ENCODE measurements at regions not wholly inside any gene's neighbourhood (a gene's known extent, or its start where the extent isn't known, plus 50 kb on each side); places are given as distances from the start of the nearest gene placed in this dataset.

DNA sequence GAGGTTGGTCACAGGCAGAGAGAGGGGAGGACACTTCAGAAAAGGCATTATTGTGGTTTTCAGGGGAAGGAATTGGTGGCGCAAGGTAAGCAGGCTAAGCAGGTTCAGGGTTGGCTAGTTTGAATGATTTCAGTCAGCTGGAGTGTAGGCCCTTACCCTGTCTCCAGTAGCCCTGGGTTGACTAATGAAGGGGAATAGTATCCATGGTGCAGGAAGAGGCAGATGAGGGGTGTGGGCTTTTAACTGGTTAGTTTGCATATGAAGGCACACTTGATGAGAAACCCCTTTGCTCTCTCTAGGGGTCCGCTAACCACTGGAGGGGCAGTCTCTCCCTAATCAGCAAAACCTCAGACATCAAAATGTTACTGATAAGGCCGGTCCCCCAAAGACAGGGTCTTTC, 249.7 kb downstream of the AASDHPPT start:
- no TSS peak for BruUV-seq (replicated peaks)
- H3K27me3 ChIP-seq (ENCODE audit: insufficient read depth, low read length) = no peaks in the 10 kb centered on the region; the same call in 1 of the 2 replicates
- DNase-seq (ENCODE audit: low read depth, low spot score) (no peak), ATAC-seq (no peak)
- H3K9me2 ChIP-seq (ENCODE audit: insufficient read depth) = no peaks in the 10 kb centered on the region
- H3K79me2 ChIP-seq (ENCODE audit: insufficient read depth, low read length) = no peaks in the 10 kb centered on the region
- H3K4me2 ChIP-seq (ENCODE audit: low read length) = no peak overlapping the region
- no peaks in the 10 kb centered on the region for H3K36me3 ChIP-seq (ENCODE audit: control insufficient read depth in 1 of 2, insufficient read depth in 2 of 2, low read length in 2 of 2)
- H3K4me1 ChIP-seq (ENCODE audit: control insufficient read depth in 1 of 2, insufficient read depth in 2 of 2, low read length in 2 of 2) = no peaks in the 10 kb centered on the region
- H4K20me1 ChIP-seq (ENCODE audit: insufficient read depth) = no peaks in the 10 kb centered on the region
- intact Hi-C loops (cut with micrococcal nuclease) = no loop called here
- H3K27ac ChIP-seq (ENCODE audit: low read depth, low read length) = no peak overlapping the region
- no peak overlapping the region for H3K9ac ChIP-seq (ENCODE audit: low read length)
- TF ChIP-seq, protein P1, sequence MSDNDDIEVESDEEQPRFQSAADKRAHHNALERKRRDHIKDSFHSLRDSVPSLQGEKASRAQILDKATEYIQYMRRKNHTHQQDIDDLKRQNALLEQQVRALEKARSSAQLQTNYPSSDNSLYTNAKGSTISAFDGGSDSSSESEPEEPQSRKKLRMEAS (IDR thresholded peaks at IDR 0.05) = no peak
- no peak for TF ChIP-seq CEBPB (IDR thresholded peaks at IDR 0.05; ENCODE audit: low read depth)
- no peak for TF ChIP-seq EGR1 (IDR thresholded peaks at IDR 0.05; ENCODE audit: low read depth)
- H3K4me3 ChIP-seq (replicated peaks in 1 of 2; ENCODE audit: low read depth in 1 of 2, low read length in 2 of 2) = no peak overlapping the region
- ChIA-PET RAD21 (ENCODE audit: low non-redundant PET in 1 of 2, low total read pairs in 2 of 2, uncharacterized antibody in 2 of 2, unreplicated experiment in 2 of 2) (no interaction called here), CTCF (no interaction called here), POLR2A (no interaction called here)
- H3K9me3 ChIP-seq (ENCODE audit: control insufficient read depth in 1 of 2, insufficient read depth in 1 of 2, low read depth in 1 of 2, low read length in 2 of 2) = no peaks in the 10 kb centered on the region
- H2AFZ ChIP-seq (ENCODE audit: low read depth, low read length, poor library complexity, severe bottlenecking) = no peak overlapping the region

DNA sequence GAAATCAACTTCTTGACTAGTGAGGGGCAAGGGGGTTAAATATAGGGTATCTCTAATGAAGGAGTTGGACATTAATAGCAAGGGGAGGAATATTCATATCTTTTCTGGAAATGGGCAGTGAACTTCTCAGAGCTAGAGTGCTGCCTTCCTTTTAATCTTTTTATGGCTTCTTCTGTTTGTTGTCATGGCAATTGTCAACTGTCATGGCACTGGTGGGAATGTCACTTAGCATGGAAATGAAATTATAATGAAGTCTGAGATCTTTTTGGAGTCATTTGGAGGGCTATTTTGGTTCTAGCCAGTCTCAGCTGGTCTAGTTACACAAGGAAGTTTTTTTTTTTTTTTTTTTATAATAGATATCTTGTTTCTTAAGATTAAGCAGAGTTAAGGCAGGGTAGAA, 250.2 kb downstream of the AASDHPPT start:
- H2AFZ ChIP-seq (ENCODE audit: low read depth, low read length, poor library complexity, severe bottlenecking) = no peak overlapping the region
- no peaks in the 10 kb centered on the region for H3K4me1 ChIP-seq (ENCODE audit: control insufficient read depth in 1 of 2, insufficient read depth in 2 of 2, low read length in 2 of 2)
- no peaks in the 10 kb centered on the region for H3K9me2 ChIP-seq (ENCODE audit: insufficient read depth)
- H3K9me3 ChIP-seq (ENCODE audit: control insufficient read depth in 1 of 2, insufficient read depth in 1 of 2, low read depth in 1 of 2, low read length in 2 of 2) = no peaks in the 10 kb centered on the region
- H3K36me3 ChIP-seq (ENCODE audit: control insufficient read depth in 1 of 2, insufficient read depth in 2 of 2, low read length in 2 of 2) = no peaks in the 10 kb centered on the region
- POLR2A ChIA-PET = no interaction called here
- no peak overlapping the region for H3K9ac ChIP-seq (ENCODE audit: low read length)
- CTCF ChIA-PET = no interaction called here
- no peaks in the 10 kb centered on the region for H4K20me1 ChIP-seq (ENCODE audit: insufficient read depth)
- H3K4me3 ChIP-seq (replicated peaks in 1 of 2; ENCODE audit: low read depth in 1 of 2, low read length in 2 of 2) = no peak overlapping the region
- no peak overlapping the region for H3K27ac ChIP-seq (ENCODE audit: low read depth, low read length)
- H3K79me2 ChIP-seq (ENCODE audit: insufficient read depth, low read length) = no peaks in the 10 kb centered on the region
- no peak overlapping the region for H3K4me2 ChIP-seq (ENCODE audit: low read length)
- ATAC-seq = no peak
- intact Hi-C loops (cut with micrococcal nuclease) = no loop called here
- no TSS peak for BruUV-seq (replicated peaks)
- no peaks in the 10 kb centered on the region; the same call in 1 of the 2 replicates for H3K27me3 ChIP-seq (ENCODE audit: insufficient read depth, low read length)
- RAD21 ChIA-PET (ENCODE audit: low non-redundant PET in 1 of 2, low total read pairs in 2 of 2, uncharacterized antibody in 2 of 2, unreplicated experiment in 2 of 2) = no interaction called here
- no peak for DNase-seq (ENCODE audit: low read depth, low spot score)
- TF ChIP-seq FOSL1 (IDR thresholded peaks at IDR 0.05; ENCODE audit: low read depth) (no peak), ZFX (IDR thresholded peaks at IDR 0.05) (no peak), CTCF (IDR thresholded peaks at IDR 0.05 in 2 of 3, conservative IDR thresholded peaks at IDR 0.05 in 1 of 3; ENCODE audit: borderline replicate concordance in 1 of 3, insufficient read depth in 1 of 3, low read depth in 2 of 3, low read length in 2 of 3) (no peak), ELF1 (IDR thresholded peaks at IDR 0.05; ENCODE audit: borderline replicate concordance, low read depth) (no peak), JUND (IDR thresholded peaks at IDR 0.05) (no peak), POLR2A (IDR thresholded peaks at IDR 0.05; ENCODE audit: borderline replicate concordance, extremely low read depth, insufficient read depth, insufficient read length) (no peak), EGR1 (IDR thresholded peaks at IDR 0.05; ENCODE audit: low read depth) (no peak), EZH2 (IDR thresholded peaks at IDR 0.05) (no peak), EZH2phosphoT487 (IDR thresholded peaks at IDR 0.05; ENCODE audit: borderline replicate concordance) (no peak), CEBPB (IDR thresholded peaks at IDR 0.05; ENCODE audit: low read depth) (no peak), ZBTB33 (IDR thresholded peaks at IDR 0.05; ENCODE audit: extremely low read depth, insufficient replicate concordance, low read length) (no peak), ZNF274 (IDR thresholded peaks at IDR 0.05; ENCODE audit: low read depth, low read length) (no peak)
- TF ChIP-seq, protein P2, sequence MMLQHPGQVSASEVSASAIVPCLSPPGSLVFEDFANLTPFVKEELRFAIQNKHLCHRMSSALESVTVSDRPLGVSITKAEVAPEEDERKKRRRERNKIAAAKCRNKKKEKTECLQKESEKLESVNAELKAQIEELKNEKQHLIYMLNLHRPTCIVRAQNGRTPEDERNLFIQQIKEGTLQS (IDR thresholded peaks at IDR 0.05) = no peak
